ENCODE measurements at regions not wholly inside any gene's neighbourhood (a gene's known extent, or its start where the extent isn't known, plus 50 kb on each side); places are given as distances from the start of the nearest gene placed in this dataset.
"Not testable (repeated sequence)": the region's sequence is repeated elsewhere in the genome, so short reads cannot be mapped to it uniquely, and the experiment has no call there.

DNA sequence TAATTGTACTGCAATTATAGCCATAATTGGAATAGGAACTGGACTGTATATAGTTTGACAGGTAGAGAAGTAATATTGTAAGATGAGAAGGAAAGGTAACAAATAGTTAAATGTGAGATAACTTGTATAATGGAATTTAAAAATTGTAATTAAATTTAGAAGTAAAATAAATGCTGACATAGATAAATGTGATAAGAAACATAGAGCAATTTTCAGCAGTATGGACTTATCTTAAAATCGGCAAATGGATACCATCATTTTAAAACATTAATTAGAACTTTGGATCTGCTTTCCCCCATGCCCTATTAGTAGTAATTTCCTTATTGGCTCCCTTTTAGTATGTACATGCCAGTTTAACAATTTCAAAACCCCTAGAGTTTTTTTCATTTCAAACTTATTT is 274.8 kb upstream of the ZNG1F start:
- peak; percentile 2 for DNase-seq (ENCODE audit: low spot score)

DNA sequence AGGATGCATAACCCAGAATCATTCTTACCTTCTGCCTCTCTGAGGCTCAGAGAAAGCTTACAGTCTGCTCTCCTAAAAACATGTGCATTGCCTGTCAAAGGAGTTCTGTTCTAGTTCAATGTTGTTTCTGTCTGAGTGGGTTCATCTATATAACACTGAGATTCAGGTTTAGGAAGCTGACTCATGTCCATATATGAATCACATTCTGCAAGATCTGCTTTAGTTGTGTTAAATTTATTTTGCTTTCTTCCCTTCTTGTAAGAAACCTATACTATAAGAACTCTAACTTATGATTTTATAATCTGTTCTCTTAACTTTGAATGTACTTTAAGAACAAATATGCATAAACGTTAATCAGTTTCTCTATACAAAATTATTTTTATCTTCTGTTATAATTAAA is 269.3 kb upstream of the ZNG1F start:
- DNase-seq (ENCODE audit: low spot score): not testable (repeated sequence)

Measured in SK-N-DZ (cell line).